BLaER1 (cell line): ENCODE measurements at regions not wholly inside any gene's neighbourhood (a gene's known extent, or its start where the extent isn't known, plus 50 kb on each side); places are given as distances from the start of the nearest gene placed in this dataset.

Source experiments
- H3K27ac ChIP-seq: shearing (Covaris generic); formaldehyde crosslinking; 2 replicates; pipeline ENCODE4 v1.8.1; 2022
- H3K27me3 ChIP-seq: shearing (Covaris generic); formaldehyde crosslinking; 2 replicates; pipeline ENCODE4 v1.8.1; 2022
- H3K36me3 ChIP-seq: shearing (Covaris generic); formaldehyde crosslinking; 2 replicates; pipeline ENCODE4 v1.8.1; 2022
- H3K4me1 ChIP-seq: shearing (Covaris generic); formaldehyde crosslinking; 2 replicates; pipeline ENCODE4 v1.8.1; 2022
- H3K4me2 ChIP-seq: shearing (Covaris generic); formaldehyde crosslinking; 2 replicates; pipeline ENCODE4 v1.8.1; 2022
- H3K4me3 ChIP-seq: shearing (Covaris generic); formaldehyde crosslinking; 2 replicates; pipeline ENCODE4 v1.8.1; 2022
- H3K9ac ChIP-seq: shearing (Covaris generic); formaldehyde crosslinking; 2 replicates; pipeline ENCODE4 v1.8.1; 2022
- H3K9me3 ChIP-seq: shearing (Covaris generic); formaldehyde crosslinking; 2 replicates; pipeline ENCODE4 v1.8.1; 2022
- H4K20me1 ChIP-seq: shearing (Covaris generic); formaldehyde crosslinking; 2 replicates; pipeline ENCODE4 v1.8.1; 2022
- Cebpa-rat ChIP-seq: shearing (Covaris generic); IDR thresholded peaks from 2 replicates; pipeline ENCODE4 v1.8.1; 2022

- Histone ChIP-seq H3K27me3 (no peaks in the 10 kb centered on the region), H3K36me3 (no peaks in the 10 kb centered on the region), H3K9ac (no peak overlapping the region), H3K4me2 (peak overlapping the region; percentile 71), H3K9me3 (peaks cover 23% of the 10 kb centered on the region; the same call in 1 of the 2 replicates), H4K20me1 (no peaks in the 10 kb centered on the region), H3K4me1 (peaks cover 69% of the 10 kb centered on the region), H3K4me3 (0 out of 2 replicates have a peak overlapping the region, but pooled peaks have one; percentile 11), H3K27ac (peak overlapping the region; percentile 79)
- no peak for TF ChIP-seq Cebpa-rat
Measured at GRCh38 chr5:7955476-7955875, 86.5 kb downstream of the MTRR start.

- H4K20me1 ChIP-seq: no peaks in the 10 kb centered on the region
- H3K4me1 ChIP-seq: peaks cover 78% of the 10 kb centered on the region
- no peak overlapping the region for H3K27ac ChIP-seq
- TF ChIP-seq Cebpa-rat: no peak
- no peaks in the 10 kb centered on the region for H3K27me3 ChIP-seq
- no peaks in the 10 kb centered on the region for H3K36me3 ChIP-seq
- H3K9me3 ChIP-seq: peaks cover 21% of the 10 kb centered on the region; the same call in 1 of the 2 replicates
- no peak overlapping the region for H3K4me3 ChIP-seq
- no peak overlapping the region for H3K9ac ChIP-seq
- H3K4me2 ChIP-seq: no peak overlapping the region
Measured at GRCh38 chr5:7957329-7957728, 88.4 kb downstream of the MTRR start.

GRCh38 chr5:7960142-7960541 lies 91.2 kb downstream of the MTRR start:
- Histone ChIP-seq H3K9me3 (peaks cover 21% of the 10 kb centered on the region; the same call in 1 of the 2 replicates), H3K4me1 (peaks cover 77% of the 10 kb centered on the region), H3K4me3 (no peak overlapping the region), H3K9ac (no peak overlapping the region), H3K27me3 (no peaks in the 10 kb centered on the region), H3K4me2 (peak overlapping the region; percentile 22; the same call in 1 of the 2 replicates), H3K36me3 (no peaks in the 10 kb centered on the region), H3K27ac (no peak overlapping the region), H4K20me1 (no peaks in the 10 kb centered on the region)
- no peak for TF ChIP-seq Cebpa-rat

- no peak overlapping the region for H3K4me3 ChIP-seq
- H3K9me3 ChIP-seq: peaks cover 18% of the 10 kb centered on the region; the same call in 1 of the 2 replicates
- H3K4me2 ChIP-seq: no peak overlapping the region; the same call in 1 of the 2 replicates
- no peak overlapping the region for H3K9ac ChIP-seq
- H4K20me1 ChIP-seq: no peaks in the 10 kb centered on the region
- no peak for TF ChIP-seq Cebpa-rat
- no peaks in the 10 kb centered on the region for H3K27me3 ChIP-seq
- H3K4me1 ChIP-seq: peaks cover 78% of the 10 kb centered on the region
- no peak overlapping the region for H3K27ac ChIP-seq
- H3K36me3 ChIP-seq: no peaks in the 10 kb centered on the region
Measured at GRCh38 chr5:7961540-7961939, 92.6 kb downstream of the MTRR start.

- H3K27ac ChIP-seq: 0 out of 2 replicates have a peak overlapping the region, but pooled peaks have one; percentile 11
- H4K20me1 ChIP-seq: no peaks in the 10 kb centered on the region
- H3K36me3 ChIP-seq: 0 out of 2 replicates have a peak, but pooled peaks cover 3% of the 10 kb centered on the region
- no peak for TF ChIP-seq Cebpa-rat
- 0 out of 2 replicates have a peak overlapping the region, but pooled peaks have one; percentile 6 for H3K9ac ChIP-seq
- peak overlapping the region; percentile 72 for H3K4me2 ChIP-seq
- H3K4me3 ChIP-seq: no peak overlapping the region
- H3K9me3 ChIP-seq: peaks cover 17% of the 10 kb centered on the region
- H3K4me1 ChIP-seq: peaks cover 57% of the 10 kb centered on the region
- H3K27me3 ChIP-seq: no peaks in the 10 kb centered on the region
Measured at GRCh38 chr5:7970816-7971215, 101.9 kb downstream of the MTRR start.

GRCh38 chr5:7976411-7977190 lies 107.7 kb downstream of the MTRR start:
- Histone ChIP-seq H3K4me3 (no peak overlapping the region), H3K36me3 (no peaks in the 10 kb centered on the region), H3K27me3 (no peaks in the 10 kb centered on the region), H3K9me3 (peaks cover 9% of the 10 kb centered on the region; the same call in 1 of the 2 replicates), H3K4me1 (peaks cover 17% of the 10 kb centered on the region), H3K9ac (no peak overlapping the region), H4K20me1 (no peaks in the 10 kb centered on the region), H3K4me2 (no peak overlapping the region), H3K27ac (no peak overlapping the region)
- TF ChIP-seq Cebpa-rat: no peak

GRCh38 chr5:7978114-7978513 lies 109.2 kb downstream of the MTRR start:
- H3K4me2 ChIP-seq: no peak overlapping the region
- no peaks in the 10 kb centered on the region for H3K27me3 ChIP-seq
- no peak overlapping the region for H3K27ac ChIP-seq
- no peaks in the 10 kb centered on the region for H3K9me3 ChIP-seq
- peaks cover 10% of the 10 kb centered on the region for H3K4me1 ChIP-seq
- H4K20me1 ChIP-seq: no peaks in the 10 kb centered on the region
- H3K9ac ChIP-seq: no peak overlapping the region
- H3K4me3 ChIP-seq: no peak overlapping the region
- TF ChIP-seq Cebpa-rat: no peak
- no peaks in the 10 kb centered on the region for H3K36me3 ChIP-seq

- Histone ChIP-seq H3K4me3 (no peak overlapping the region), H3K4me2 (peak overlapping the region; percentile 22; the same call in 1 of the 2 replicates), H3K36me3 (no peaks in the 10 kb centered on the region), H3K27ac (no peak overlapping the region), H3K4me1 (peaks cover 10% of the 10 kb centered on the region), H3K9ac (no peak overlapping the region), H3K9me3 (no peaks in the 10 kb centered on the region), H4K20me1 (no peaks in the 10 kb centered on the region), H3K27me3 (no peaks in the 10 kb centered on the region)
- no peak for TF ChIP-seq Cebpa-rat
Measured at GRCh38 chr5:7978991-7979390, 110.0 kb downstream of the MTRR start.

GRCh38 chr5:7980881-7981280 lies 111.9 kb downstream of the MTRR start:
- Histone ChIP-seq H3K27ac (no peak overlapping the region), H3K27me3 (no peaks in the 10 kb centered on the region), H3K9ac (no peak overlapping the region), H3K4me3 (no peak overlapping the region), H3K4me2 (no peak overlapping the region), H4K20me1 (no peaks in the 10 kb centered on the region), H3K4me1 (peaks cover 10% of the 10 kb centered on the region), H3K36me3 (no peaks in the 10 kb centered on the region), H3K9me3 (no peaks in the 10 kb centered on the region)
- TF ChIP-seq Cebpa-rat: no peak

- Histone ChIP-seq H3K27ac (no peak overlapping the region), H3K9ac (no peak overlapping the region), H3K4me3 (no peak overlapping the region), H3K9me3 (no peaks in the 10 kb centered on the region), H3K27me3 (no peaks in the 10 kb centered on the region), H3K4me2 (no peak overlapping the region), H4K20me1 (no peaks in the 10 kb centered on the region), H3K36me3 (no peaks in the 10 kb centered on the region), H3K4me1 (peaks cover 9% of the 10 kb centered on the region)
- TF ChIP-seq Cebpa-rat: no peak
Measured at GRCh38 chr5:7983433-7983832, 114.5 kb downstream of the MTRR start.
